DOHH2 (cell line): ENCODE measurements at regions not wholly inside any gene's neighbourhood (a gene's known extent, or its start where the extent isn't known, plus 50 kb on each side); places are given as distances from the start of the nearest gene placed in this dataset.

Experiments used
- H3F3A ChIP-seq: fragments of 200-600 bp; sonication (generic), shearing (Covaris generic); 2 replicates; pipeline ENCODE4 v1.6.0; 2016; ENCODE audit warnings: antibody characterized with exemption, mild to moderate bottlenecking; ENCODE audit not compliant: control insufficient read depth, insufficient read depth
- H3K27ac ChIP-seq: fragments of 200-600 bp; sonication (generic); 2 replicates; pipeline ENCODE4 v1.5.1; 2014; ENCODE audit warnings: low read depth, mild to moderate bottlenecking, low read length, moderate library complexity
- H3K27me3 ChIP-seq: fragments of 200-600 bp; sonication (generic); 2 replicates; pipeline ENCODE4 v1.6.1; 2014; ENCODE audit warnings: mild to moderate bottlenecking, low read length, mixed read lengths; ENCODE audit not compliant: control insufficient read depth
- H3K36me3 ChIP-seq: fragments of 200-600 bp; sonication (generic); 2 replicates; pipeline ENCODE4 v1.6.1; 2014; ENCODE audit warnings: mild to moderate bottlenecking, low read length, moderate library complexity, mixed read lengths; ENCODE audit not compliant: control insufficient read depth
- H3K4me1 ChIP-seq: fragments of 200-600 bp; sonication (generic); 2 replicates; pipeline ENCODE4 v1.6.1; 2014; ENCODE audit warnings: mild to moderate bottlenecking, low read length, mixed read lengths; ENCODE audit not compliant: control insufficient read depth
- H3K4me2 ChIP-seq: fragments of 200-600 bp; sonication (generic); 2 replicates; pipeline ENCODE4 v1.6.0; 2014; ENCODE audit warnings: mild to moderate bottlenecking, low read length, moderate library complexity
- H3K4me3 ChIP-seq: fragments of 200-600 bp; sonication (generic); 2 replicates; pipeline ENCODE4 v1.5.1; 2014; ENCODE audit warnings: mild to moderate bottlenecking, low read length, mixed read lengths
- H3K79me2 ChIP-seq: fragments of 200-600 bp; sonication (generic); 2 replicates; pipeline ENCODE4 v1.6.1; 2014; ENCODE audit warnings: mild to moderate bottlenecking, low read length, mixed read lengths; ENCODE audit not compliant: control insufficient read depth
- H3K9me2 ChIP-seq: fragments of 200-600 bp; sonication (generic); replicated peaks from 2 replicates; pipeline ENCODE4 v1.6.1; 2014; ENCODE audit warnings: mild to moderate bottlenecking, low read length, mixed read lengths; ENCODE audit not compliant: control insufficient read depth
- H3K9me3 ChIP-seq: fragments of 200-600 bp; sonication (generic); 2 replicates; pipeline ENCODE4 v1.6.1; 2014; ENCODE audit warnings: antibody characterized with exemption, low read length, mixed read lengths; ENCODE audit not compliant: control insufficient read depth, insufficient read depth
- H4K20me1 ChIP-seq: fragments of 200-600 bp; sonication (generic); 2 replicates; pipeline ENCODE4 v1.6.0; 2014; ENCODE audit warnings: low read depth, mild to moderate bottlenecking, antibody characterized with exemption, low read length, moderate library complexity; ENCODE audit not compliant: control insufficient read depth, insufficient read depth
- EZH2phosphoT487 ChIP-seq: fragments of 200-600 bp; sonication (generic); IDR thresholded peaks from 2 replicates; pipeline ENCODE4 v1.6.1; 2017; ENCODE audit warnings: borderline replicate concordance, mild to moderate bottlenecking, antibody characterized with exemption, low read length, moderate library complexity, mixed read lengths
- TF ChIP-seq, protein P1 (sequence below): fragments of 200-600 bp; sonication (generic); IDR thresholded peaks from one replicate; pipeline ENCODE4 v1.5.1; 2014; ENCODE audit warnings: antibody characterized with exemption, mild to moderate bottlenecking, low read depth, low read length; ENCODE audit not compliant: poor library complexity, severe bottlenecking

DNA sequence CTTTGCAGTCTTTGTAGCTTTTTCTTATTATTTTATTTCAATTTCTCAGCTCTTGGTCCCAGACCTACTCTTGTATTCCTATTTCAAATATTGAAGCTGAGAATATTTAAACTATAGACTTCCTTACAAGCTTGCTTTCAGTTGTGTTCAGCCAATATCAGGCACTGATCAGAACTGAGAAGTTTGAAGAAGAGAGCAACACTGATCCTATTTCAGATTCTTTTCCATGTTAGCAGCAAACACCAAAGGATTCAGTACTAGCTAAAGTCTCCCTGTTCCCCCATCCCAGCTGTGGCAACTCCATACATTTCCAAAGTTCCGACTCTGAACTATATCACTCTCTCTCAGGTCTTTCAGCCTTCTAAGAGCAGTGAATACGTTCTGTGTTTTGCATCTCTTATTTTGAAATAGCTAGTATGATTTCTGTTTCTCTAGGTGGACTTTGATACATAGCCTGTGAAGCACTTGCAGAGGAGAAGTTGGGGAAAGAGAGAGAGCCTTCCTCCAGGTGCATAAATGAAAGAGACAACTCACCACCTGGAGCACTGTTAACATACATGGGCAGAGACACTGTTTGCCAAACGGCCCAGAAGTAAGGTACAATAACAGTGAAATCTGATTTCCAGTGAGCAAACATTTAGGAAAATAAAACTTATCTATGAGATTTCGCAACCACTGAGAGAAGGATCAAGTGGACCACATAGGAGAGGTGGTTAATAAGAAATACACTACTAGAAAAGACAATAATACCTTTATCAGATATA is 135.0 kb upstream of the ZNF804A start:
- Histone ChIP-seq H3K4me1 (no peaks in the 10 kb centered on the region; the same call in 1 of the 2 replicates), H3K27ac (no peak overlapping the region), H3K9me2 (no peaks in the 10 kb centered on the region), H3K4me3 (no peak overlapping the region), H3K9me3 (0 out of 2 replicates have a peak, but pooled peaks cover 3% of the 10 kb centered on the region), H3F3A (no peaks in the 10 kb centered on the region), H3K36me3 (no peaks in the 10 kb centered on the region), H3K4me2 (no peak overlapping the region), H3K79me2 (no peaks in the 10 kb centered on the region), H4K20me1 (no peaks in the 10 kb centered on the region), H3K27me3 (no peaks in the 10 kb centered on the region)
- TF ChIP-seq EZH2phosphoT487: no peak
- TF ChIP-seq, protein P1, sequence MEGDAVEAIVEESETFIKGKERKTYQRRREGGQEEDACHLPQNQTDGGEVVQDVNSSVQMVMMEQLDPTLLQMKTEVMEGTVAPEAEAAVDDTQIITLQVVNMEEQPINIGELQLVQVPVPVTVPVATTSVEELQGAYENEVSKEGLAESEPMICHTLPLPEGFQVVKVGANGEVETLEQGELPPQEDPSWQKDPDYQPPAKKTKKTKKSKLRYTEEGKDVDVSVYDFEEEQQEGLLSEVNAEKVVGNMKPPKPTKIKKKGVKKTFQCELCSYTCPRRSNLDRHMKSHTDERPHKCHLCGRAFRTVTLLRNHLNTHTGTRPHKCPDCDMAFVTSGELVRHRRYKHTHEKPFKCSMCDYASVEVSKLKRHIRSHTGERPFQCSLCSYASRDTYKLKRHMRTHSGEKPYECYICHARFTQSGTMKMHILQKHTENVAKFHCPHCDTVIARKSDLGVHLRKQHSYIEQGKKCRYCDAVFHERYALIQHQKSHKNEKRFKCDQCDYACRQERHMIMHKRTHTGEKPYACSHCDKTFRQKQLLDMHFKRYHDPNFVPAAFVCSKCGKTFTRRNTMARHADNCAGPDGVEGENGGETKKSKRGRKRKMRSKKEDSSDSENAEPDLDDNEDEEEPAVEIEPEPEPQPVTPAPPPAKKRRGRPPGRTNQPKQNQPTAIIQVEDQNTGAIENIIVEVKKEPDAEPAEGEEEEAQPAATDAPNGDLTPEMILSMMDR: no peak

DNA sequence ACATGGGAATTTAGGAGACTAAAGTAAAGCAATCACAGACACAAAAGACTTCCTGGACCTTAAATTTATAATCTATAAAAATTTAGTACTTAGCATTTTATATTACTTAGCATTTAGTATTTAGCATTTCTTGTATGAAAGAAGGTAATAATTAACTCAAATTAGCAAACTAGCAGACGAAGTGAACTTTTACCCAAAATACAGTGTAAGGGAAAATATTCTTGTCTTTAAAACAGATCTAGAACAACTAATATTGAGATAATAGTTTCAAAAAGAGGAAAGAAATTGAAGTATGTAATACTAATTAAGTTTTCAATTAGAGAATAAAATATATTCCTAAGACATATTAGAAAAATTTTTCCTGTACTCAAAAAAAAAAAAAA is 134.5 kb upstream of the ZNF804A start:
- Histone ChIP-seq H3K27ac (no peak overlapping the region), H4K20me1 (no peaks in the 10 kb centered on the region), H3F3A (no peaks in the 10 kb centered on the region), H3K4me3 (no peak overlapping the region), H3K9me3 (0 out of 2 replicates have a peak, but pooled peaks cover 3% of the 10 kb centered on the region), H3K27me3 (no peaks in the 10 kb centered on the region), H3K4me1 (no peaks in the 10 kb centered on the region; the same call in 1 of the 2 replicates), H3K9me2 (no peaks in the 10 kb centered on the region), H3K36me3 (no peaks in the 10 kb centered on the region), H3K79me2 (no peaks in the 10 kb centered on the region), H3K4me2 (no peak overlapping the region)
- TF ChIP-seq EZH2phosphoT487: no peak
- TF ChIP-seq, protein P1: no peak

DNA sequence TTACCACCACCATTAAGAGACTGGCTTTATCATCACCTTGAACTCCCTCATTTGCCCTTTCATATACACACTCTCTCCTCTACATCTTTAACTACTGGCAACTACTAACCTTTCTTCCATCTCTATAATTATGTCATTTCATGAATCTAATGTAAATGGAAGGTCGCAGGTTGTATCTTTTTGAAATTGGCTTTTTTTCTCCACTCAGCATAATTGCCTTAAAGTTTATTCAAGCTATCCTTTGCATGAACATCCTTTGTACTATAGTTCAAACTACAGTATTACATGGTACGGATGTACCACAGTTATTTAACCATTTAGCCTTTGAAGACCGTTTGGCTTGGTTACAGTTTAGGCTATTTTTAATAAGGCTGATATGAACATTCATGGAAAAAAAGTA is 129.5 kb upstream of the ZNF804A start:
- 0 out of 2 replicates have a peak, but pooled peaks cover 3% of the 10 kb centered on the region for H3K9me3 ChIP-seq
- H3K4me2 ChIP-seq: no peak overlapping the region
- no peaks in the 10 kb centered on the region for H3K27me3 ChIP-seq

More for the DNA sequence above, 129.5 kb upstream of the ZNF804A start:
- no peak for TF ChIP-seq EZH2phosphoT487
- TF ChIP-seq, protein P1: no peak
- Histone ChIP-seq H3K36me3 (no peaks in the 10 kb centered on the region), H4K20me1 (no peaks in the 10 kb centered on the region), H3K9me2 (no peaks in the 10 kb centered on the region), H3K4me3 (no peak overlapping the region), H3F3A (no peaks in the 10 kb centered on the region), H3K4me1 (no peaks in the 10 kb centered on the region), H3K79me2 (no peaks in the 10 kb centered on the region), H3K27ac (no peak overlapping the region)
